Stimulated activated CD4-positive, alpha-beta T cell treated with anti-CD3 and anti-CD28 coated beads, Interleukin-15, amount 100 ng/mL, for 1 hour (primary cell): ENCODE measurements at regions not wholly inside any gene's neighbourhood (a gene's known extent, or its start where the extent isn't known, plus 50 kb on each side); places are given as distances from the start of the nearest gene placed in this dataset.

Source experiments
- DNase-seq, 2 donors: peaks; one replicate each; pipeline ENCODE4 v3.0.0-alpha.2; 2020; ENCODE audit warnings: low read depth in 1 of 2, low spot score in 1 of 2

DNA sequence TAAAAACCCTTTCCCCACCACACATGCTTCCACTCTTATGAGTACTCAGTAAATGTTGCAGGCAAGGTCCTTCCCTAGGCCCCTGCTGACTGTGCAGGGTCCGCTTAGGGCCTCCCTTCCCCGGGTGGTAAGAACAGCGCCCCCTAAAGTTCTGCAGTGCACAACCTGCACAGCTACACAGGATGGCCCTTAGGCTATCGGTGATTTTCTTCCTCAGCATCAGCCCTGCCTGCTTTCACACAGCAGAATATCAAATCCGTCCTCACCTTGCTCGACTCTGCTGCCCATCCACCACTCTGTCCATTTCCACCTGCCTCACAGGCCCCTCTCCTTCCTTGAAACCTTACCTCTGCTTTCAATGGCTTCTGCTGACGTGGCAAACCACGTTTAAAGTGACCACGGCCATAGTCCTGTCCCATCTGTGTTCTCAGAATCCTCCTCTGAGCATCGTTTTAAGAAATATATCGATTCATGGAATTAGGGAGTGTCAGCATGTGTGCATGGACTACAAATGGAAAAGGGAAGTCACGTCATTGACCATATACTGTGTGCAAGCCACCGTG, 51.4 kb upstream of the TMEM132E start:
- DNase-seq: no peak

DNA sequence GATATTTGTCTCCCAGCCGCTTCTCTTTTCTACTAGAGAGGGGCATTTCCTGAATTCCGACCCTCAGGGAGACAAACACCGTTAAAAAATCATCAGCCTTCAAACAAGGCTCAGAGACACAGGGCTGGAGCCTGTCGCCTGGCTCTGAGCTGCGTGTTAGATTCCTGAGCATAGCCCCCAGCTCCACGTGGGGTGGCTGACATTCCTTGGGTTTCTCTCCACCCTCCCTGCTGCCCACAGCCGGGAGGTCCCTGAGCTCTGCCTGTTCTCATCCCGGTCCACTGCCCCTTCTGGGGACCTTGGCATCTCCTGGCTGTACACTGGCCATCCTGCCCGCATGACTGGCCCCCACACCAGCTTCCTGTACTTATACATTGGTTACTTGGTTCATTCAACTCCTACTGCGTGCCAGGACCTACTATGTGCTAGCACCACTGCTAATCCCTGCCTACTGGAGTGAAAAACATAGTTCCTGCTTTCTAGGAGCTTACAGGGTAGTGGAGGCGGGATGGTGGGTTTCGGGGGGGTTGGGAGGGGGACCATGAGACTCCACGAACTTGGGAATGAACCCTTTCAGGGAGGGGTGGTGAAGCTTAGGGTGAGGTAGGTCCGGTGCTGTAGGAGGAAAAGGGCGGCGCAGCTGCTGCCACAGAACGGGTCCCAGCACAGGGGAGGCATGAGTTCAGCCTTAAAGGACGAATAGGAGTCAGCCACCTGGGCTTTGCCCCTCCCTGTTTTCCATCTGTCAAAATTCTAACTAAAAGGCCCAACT, 52.1 kb upstream of the TMEM132E start:
- DNase-seq: no peak

DNA sequence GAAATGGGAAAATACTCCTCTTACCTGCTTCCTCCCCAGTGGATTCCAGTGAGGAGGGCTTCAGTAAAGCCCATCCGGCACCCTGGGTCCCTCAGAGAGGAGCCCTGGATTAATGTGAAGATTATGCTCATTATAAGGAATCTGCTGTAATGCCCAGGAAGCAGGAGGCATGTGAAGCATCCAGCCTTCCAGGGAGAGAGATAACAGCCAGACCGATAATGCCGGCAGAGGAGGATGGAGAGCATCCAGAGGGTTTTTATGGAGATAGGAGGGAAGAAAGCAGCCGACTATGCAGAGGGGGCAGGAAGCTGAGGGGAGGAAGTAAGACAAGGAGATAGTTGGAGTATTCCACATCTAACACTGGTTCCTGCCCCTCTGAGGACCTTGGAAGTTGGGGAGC, 53.7 kb upstream of the TMEM132E start:
- DNase-seq: no peak

DNA sequence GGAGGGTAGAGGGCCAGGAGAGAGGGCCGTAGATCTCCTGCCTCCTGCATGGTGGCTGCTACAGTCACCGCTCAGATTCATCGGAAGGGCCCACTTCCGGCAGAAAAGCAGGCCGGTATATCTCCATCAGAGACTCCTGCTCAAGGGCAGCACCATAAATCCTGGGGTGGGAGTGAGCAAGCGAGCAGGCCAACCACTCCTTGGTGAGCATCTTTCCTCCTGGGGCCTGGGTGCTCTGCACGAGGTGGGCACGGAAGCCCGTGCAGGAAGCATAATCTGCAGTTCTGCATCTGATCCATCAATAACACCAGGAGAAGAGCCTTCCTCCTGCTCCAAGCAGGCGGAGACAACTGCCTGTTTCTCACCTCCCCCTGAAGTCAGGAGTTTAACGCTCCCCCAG, 57.4 kb upstream of the TMEM132E start:
- no peak for DNase-seq

DNA sequence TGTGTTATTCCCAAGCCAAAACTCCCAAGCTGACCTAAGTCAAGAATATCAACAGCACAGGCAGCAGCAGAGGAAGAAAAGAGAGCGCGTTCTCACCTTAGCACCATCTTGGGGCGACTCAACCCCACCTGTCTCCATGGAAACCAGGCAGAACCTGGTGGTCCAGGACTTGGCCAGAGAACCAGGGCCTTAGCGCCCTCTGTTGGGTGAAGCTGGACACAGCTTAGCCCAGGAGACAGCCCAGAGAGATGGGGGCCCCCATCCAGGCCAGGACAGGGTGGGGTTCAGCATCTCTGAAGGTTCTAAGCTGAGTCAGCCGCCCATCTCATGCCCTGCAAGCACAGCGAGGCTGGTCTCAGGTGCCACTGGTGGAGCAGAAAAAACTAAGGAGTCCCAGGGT, 60.1 kb upstream of the TMEM132E start:
- DNase-seq: no peak

DNA sequence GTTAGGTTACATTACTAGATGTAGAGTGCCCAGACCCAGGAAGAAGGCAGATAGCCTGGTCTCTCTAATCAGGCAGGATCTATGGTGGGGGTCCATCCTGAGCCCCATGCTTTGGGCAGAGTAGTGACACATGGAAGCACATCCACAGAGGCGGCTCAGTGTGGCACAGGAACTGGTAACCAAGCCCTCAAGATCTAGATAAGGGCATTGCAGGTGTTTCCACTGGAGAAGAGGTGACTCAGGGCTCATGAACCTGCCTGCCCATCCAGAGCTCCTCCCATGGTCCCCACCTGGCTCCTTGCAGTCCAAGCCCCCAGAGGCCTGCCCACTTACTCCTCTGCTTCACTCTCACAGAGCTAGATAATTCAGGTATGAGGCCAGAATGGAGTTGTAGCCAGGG, 62.0 kb upstream of the TMEM132E start:
- DNase-seq: no peak

DNA sequence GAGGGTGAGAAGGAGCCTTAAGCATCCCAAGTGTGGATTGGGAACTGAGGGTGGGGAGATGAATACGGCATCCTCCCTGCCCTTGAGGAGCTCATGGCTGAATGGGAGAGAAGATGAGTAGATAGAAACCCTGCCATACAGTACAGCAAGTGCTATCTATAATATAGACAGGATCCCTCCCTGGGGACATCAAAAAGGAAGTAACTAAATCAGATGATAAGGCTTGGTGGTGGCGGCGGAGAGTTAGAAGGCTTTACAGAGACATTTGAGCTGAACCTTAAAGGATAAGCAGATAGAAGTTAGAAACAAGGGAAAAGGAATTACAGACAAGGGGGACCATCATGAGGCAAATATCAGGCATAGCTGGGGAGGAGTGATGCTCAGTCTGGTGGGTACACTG, 67.5 kb upstream of the TMEM132E start:
- no peak for DNase-seq

DNA sequence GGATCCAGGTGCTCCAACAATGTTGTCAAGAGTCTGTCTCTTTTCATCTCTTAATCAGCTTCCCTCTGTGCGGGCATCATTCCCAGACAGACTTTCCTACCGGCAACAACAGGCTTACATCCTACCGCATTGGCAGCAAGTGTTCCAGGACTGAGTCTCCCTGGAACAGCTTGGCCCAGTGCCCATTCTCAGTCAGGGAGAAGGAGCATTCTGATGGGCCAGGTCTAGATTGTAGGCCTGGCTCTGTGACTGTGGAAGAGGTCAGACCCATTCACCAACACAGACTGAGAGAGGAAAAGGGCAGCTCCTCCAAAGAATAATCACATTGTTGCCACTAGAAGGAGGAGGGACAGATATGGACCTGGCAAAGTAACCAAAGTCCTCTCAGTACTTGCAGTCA, 68.1 kb upstream of the TMEM132E start:
- DNase-seq: no peak

DNA sequence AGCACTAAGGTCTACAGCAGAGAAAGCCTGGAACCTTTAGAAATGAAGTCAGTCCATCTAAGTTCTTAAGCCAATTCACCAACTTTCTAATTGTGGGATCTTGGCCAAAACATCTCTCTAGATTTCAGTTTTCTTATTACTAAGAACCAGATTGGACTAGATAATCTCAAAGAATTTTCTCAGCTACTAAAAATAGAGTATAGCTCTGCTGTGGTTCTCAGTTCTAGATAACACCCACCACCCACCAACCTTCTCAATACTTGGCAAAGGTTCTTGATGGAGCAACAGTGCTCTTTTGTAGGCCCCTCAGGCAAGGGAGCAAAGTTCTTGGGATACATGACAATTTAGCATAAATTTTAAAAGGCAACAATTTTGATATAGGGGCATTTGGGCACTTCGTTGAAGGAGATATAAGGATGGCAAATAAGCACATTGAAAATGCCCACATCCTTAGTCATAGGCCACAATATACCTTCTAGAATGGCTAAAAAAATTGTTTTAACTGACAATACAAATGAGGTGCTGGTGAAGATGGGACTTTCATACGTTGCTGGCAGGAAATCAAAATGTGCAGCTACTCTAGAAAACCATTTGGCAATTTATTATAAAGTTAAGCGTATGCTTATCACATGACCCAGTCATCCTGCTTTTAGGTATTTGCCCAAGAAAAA, 74.4 kb upstream of the TMEM132E start:
- no peak for DNase-seq

DNA sequence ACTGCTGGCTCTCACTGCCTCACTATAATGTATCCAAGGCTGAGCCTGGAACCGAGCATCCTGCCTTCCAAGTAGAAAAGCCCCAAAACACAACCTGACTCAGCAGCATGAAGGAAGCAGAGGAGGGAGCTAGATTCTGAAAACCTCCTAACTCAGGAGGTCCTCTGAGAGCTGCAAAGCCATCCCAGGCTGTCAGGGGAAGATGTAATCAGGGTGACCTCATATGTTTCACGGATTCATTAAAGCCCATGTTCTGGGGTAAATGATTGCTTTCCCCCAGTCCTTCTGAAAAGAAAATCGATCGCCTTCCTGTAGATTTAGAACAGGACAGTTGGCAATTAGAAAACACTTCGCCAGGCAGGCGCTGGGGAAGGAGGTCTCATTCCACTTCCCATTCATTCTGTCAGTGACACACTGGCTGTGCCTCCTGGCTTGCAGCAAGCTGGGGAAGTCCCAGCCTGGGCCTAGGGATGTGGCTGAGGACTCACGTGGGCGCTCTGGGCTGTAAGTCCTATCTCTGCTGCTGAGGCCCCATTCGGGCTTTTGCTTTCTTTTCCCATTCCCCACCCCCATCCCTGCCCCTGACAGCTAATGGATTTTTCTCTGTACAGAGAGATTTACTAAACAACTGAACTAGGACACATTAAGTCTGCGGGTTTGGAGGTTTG, 75.7 kb upstream of the TMEM132E start:
- DNase-seq: no peak

DNA sequence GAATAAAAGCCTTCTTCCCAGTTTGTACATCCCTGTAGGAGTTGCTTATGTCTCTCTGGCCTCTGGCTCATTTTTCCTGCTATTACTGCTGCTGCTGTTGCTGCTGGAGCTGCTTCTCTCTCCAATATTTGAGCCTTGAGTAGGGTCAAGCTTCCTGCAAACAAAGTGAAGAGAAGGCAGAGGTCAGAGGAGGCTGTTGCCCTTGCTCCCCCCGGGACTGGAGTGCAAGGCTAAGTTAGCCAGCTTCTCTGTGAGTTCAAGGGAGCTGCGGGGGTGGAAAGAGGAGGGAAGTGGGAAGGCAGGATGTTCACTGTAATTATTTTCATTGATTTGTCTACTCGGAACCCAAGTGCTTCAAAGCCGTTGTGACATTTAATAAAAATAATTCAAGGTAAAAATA, 77.0 kb upstream of the TMEM132E start:
- DNase-seq: no peak

DNA sequence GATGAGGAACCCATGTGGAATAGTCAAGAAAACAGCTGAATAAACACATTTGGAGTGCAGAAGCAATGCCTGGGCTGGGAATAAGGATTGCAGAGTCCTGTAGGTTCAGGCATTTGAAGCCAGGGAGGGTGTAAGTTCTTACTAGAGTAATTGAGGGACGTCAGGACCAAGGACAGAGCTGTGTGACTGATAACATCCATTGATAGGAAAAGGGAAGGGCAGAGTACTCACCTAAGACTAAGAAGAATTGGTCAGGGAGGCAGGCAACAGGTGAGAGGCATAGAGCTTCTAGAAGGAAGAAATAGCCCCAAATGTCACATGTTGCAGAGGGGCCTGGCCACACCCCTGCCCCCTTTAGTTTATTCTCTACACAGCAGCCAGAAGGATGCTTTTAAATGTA, 79.8 kb upstream of the TMEM132E start:
- DNase-seq: no peak

DNA sequence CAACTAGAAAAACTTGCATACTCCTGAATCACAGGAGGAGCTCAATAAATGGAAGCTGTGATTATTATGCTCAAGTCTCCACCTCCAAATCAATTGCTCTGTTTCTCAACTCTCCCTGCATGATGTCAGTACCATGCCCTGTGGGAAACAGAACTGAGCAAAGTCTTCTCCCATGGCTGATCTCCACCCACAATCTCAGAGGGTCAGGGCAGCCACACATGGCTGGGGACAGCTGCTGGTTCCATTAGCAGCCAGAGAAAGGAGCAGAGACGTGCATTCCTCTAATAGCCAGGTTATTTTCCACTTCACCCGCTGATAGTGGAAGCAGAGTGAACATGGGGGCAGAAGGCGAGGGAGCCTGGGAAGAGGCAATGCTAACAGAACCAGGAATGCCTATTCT, 85.5 kb upstream of the TMEM132E start:
- DNase-seq: no peak

DNA sequence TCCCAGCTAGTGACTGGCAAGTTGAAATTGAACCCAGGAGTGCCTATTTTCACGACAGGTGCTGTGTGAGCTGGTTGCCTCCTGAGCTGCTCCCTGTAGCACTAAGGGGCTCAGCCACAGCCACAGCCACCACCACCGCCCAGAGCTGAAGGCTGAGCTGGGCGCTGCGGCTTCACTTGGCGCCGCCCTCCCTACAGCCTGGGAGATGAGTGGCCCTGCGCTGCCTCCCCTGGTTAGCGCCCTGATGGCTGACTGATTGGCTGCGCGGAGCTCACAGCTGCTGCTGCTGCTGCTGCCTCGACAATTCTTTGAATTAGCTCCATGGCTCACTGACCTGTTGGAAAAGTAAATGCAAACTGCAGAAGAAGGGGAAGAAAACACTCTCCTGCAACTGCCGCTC, 91.8 kb upstream of the TMEM132E start:
- DNase-seq: no peak

DNA sequence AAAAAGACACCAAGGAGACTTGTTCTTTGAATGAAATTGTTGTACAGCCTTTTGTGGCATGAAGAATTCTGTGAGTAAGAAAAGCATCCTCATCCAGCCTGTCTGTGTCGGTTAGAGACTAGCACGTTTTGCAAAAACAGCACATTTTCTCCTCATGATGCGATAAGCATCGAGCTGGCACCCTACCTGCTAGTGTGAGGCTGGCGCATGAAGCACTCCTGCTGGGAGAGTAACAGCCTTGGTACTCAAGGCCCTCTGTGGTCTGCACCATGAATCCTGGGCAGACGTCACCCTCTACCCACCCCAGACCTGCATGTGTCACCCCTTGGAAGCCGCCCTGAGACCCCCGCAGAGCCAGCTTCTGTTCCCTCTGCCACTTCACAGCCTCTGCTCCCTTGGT, 92.6 kb upstream of the TMEM132E start:
- no peak for DNase-seq

DNA sequence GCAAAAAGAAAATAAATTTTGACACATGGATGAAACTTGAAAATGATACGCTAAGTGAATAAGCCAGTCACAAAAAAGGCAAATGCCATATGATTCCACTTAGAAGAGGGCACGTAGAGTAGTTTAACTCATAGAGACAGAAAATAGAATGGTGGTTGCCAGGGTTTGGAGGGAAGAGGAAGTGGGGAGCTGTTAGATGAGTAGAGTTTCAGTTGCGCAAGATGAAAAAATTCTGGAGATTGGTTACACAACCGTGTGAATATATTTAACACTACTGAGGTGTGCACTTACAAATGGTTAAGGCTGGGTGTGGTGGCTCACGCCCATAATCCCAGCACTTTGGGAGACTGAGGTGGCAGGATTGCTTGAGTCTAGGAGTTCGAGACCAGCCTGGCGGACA, 93.4 kb upstream of the TMEM132E start:
- DNase-seq: no peak

DNA sequence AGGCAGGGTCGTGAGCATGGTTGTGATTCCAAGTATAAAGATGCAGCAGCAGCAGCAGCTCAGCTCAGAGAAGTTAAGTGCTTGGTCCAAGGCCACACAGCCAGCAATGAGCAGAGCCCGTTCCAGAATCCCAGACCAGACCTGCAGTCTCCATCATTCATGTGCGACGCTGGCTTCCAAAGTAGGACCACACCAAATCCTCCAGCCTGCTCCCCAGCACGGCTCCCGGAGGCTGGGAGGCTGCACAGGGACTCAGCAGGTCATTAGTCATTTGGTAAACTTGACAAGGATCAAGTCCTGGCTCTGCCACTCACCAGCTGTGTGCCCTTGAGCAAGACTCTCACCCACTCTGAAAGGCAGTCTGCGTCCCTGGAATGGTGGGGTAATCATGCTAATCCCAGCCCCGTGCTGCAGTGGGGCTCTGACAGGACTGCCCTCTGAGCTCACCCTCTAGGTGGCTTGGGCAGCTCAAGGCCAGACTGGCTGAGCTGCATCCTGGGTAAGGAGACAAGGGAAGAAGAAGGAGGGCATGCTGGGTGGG, 95.1 kb upstream of the TMEM132E start:
- DNase-seq: no peak

DNA sequence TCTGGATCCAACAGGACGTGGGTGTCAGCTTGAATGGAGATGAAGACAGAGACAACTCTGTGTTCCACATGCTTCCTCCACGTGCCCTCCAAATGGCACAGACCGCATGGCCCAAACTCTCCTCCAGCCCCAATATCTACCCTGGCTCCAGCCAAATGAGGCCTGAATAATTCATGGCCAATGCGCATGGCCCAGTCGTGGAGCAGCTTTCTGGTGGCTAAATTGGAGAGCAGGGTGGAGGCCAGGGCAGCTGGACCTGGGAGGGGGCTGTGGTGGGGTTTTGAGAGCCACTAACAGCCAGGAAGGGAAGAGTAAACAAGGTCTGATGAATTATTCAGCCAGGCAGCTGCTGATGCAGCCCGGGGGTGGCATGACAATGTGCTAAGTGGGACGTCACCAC, 96.7 kb upstream of the TMEM132E start:
- DNase-seq: no peak

DNA sequence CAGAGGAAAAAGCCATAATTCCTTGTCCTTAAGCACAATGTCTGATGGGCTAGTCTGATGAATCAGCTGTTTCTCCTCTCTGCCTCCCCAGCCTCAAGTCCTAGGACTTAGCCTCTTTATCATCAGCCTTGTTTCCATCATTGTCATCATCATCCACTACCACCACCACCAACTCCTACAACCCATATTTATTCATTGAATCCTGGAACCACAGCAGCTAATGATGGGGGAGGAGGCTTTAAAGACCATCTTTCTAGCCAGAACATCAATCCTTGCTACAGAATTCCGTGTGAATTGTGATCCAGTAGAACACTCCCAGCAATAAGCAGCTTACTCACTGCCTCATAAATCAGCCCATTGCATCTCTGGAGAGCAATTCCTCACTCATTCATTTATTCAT, 97.6 kb upstream of the TMEM132E start:
- no peak for DNase-seq

DNA sequence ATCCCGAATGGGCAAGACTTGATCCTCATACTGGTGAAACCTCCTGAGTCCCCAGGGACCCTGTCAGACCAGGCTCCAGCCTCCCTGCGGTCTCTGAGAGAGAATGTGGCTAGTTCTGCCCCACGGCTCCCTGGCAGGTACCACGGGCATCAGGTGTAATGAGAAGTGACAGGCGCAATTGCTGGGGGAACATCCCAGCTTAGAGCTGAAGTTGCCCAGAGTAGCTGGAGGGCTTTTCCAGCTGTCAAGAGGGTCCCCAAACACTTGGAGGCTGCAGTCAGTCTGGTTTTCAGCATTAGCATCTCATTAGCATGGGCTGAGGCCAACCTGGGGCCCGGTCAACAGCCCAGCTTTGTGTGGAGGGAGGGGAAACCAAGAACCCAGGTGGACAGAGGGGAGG, 100.0 kb upstream of the TMEM132E start:
- DNase-seq: no peak

DNA sequence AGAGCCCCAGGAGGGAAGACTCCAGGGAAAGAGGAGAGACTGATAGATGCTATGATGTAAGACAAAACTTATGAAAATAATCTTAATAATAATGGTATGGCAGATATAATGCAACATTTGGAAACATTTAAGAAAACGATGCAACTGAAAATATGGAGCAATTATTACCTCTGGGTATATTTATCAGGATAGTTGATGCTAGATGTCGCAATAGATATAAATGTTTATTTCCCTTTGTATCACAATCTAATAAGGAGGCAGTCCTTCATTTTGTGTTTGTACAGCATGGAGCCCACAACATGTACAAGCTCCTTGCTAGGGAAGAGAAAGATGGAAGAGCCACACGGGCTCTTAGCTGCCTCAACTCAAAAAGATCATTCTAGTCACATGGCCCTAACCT, 101.1 kb upstream of the TMEM132E start:
- no peak for DNase-seq

DNA sequence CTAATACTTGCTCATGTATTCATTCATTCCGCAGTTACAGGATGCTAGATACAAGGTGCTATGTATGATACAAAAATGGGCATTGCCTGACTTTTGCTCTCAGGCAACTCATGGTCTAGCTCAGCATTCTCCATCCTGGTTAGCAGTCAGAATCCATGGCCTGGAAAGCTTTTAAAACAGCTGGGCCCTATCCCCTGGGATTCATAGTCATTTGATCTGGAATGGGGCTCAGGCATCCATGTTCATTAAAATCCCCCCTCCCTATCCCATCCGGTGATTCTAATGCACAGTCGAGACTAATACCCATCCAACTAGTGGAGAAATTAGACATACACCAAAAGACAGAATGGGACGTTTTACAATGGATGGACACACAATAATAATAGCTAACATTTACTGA, 104.1 kb upstream of the TMEM132E start:
- no peak for DNase-seq
